B cell (primary cell): ENCODE measurements at regions not wholly inside any gene's neighbourhood (a gene's known extent, or its start where the extent isn't known, plus 50 kb on each side); places are given as distances from the start of the nearest gene placed in this dataset.

ENCODE experiments used
- ATAC-seq: fragments of 200-7000 bp; cut with Tn5 transposase; one replicate; pipeline ENCODE4 v1.10.0; 2021; ENCODE audit warnings: low read depth, mild to moderate bottlenecking, moderate number of reproducible peaks, moderate library complexity
- CTCF ChIA-PET: fragments of 350-600 bp; sonication (Branson Sonifier 250); formaldehyde crosslinking; loops from one replicate; lab custom pipeline; 2021; ENCODE audit warnings: antibody characterized with exemption, inconsistent platforms; lab: Charles Lee
- POLR2A ChIA-PET: fragments of 350-600 bp; sonication (Branson Sonifier 250); formaldehyde crosslinking; loops from one replicate; lab custom pipeline; 2021; ENCODE audit warnings: antibody characterized with exemption; lab: Charles Lee
- DNase-seq: peaks from one replicate; pipeline ENCODE4 v3.0.0; 2013
- H2AFZ ChIP-seq: 2 replicates; pipeline ENCODE4 v1.6.1; 2012; ENCODE audit warnings: mild to moderate bottlenecking, low read depth, low read length; ENCODE audit not compliant: insufficient read depth, poor library complexity, severe bottlenecking
- H3K27ac ChIP-seq, 2 donors: 1 replicate in 1 of 2; 2 replicates in 1 of 2; pipeline ENCODE4 v1.5.1; 2012 to 2013; ENCODE audit warnings: low read length in 2 of 2, mild to moderate bottlenecking in 2 of 2, moderate library complexity in 1 of 2
- H3K27me3 ChIP-seq, 4 experiments: fragments of 200-600 bp in 1 of 4; sonication (generic) in 1 of 4; replicated peaks in 1 of 4; 1 replicate in 2 of 4; 2 replicates in 2 of 4; pipeline versions ENCODE4 v1.6.1 to v1.7.0; 2013 to 2016; ENCODE audit warnings: low read length in 3 of 4, mild to moderate bottlenecking in 2 of 4, mixed read lengths in 1 of 4, moderate library complexity in 1 of 4; ENCODE audit not compliant: insufficient read depth in 4 of 4, control insufficient read depth in 3 of 4; ENCODE audit errors: control extremely low read depth in 1 of 4
- H3K36me3 ChIP-seq, 2 experiments: replicated peaks in 1 of 2; 1 replicate in 1 of 2; 2 replicates in 1 of 2; pipeline versions ENCODE4 v1.6.1 to v1.7.1; 2013; ENCODE audit warnings: low read length in 1 of 2; ENCODE audit not compliant: insufficient read depth in 2 of 2, control insufficient read depth in 1 of 2; ENCODE audit errors: control extremely low read depth in 1 of 2, extremely low read depth in 1 of 2
- H3K4me1 ChIP-seq, 2 donors: fragments of 200-600 bp in 1 of 2; sonication (generic) in 1 of 2; 1 replicate in 1 of 2; 2 replicates in 1 of 2; pipeline versions ENCODE4 v1.5.1 to v1.6.1; 2013 to 2017; ENCODE audit warnings: low read length in 2 of 2; ENCODE audit not compliant: control insufficient read depth in 2 of 2, insufficient read depth in 2 of 2
- H3K4me2 ChIP-seq: replicated peaks from 2 replicates; pipeline ENCODE3; 2012; ENCODE audit warnings: mild to moderate bottlenecking, low read depth, low read length; ENCODE audit not compliant: poor library complexity, severe bottlenecking
- H3K4me3 ChIP-seq, 5 experiments: fragments of 200-600 bp in 1 of 5; sonication (generic) in 1 of 5; 1 replicate in 3 of 5; 2 replicates in 2 of 5; pipeline versions ENCODE4 v1.5.1 to v1.7.0; 2011 to 2016; ENCODE audit warnings: low read length in 4 of 5, mild to moderate bottlenecking in 4 of 5, low read depth in 2 of 5, control low read depth in 1 of 5, moderate library complexity in 1 of 5; ENCODE audit not compliant: insufficient read depth in 1 of 5; ENCODE audit errors: control extremely low read depth in 1 of 5, extremely low read depth in 1 of 5
- H3K79me2 ChIP-seq: fragments of 200-600 bp; sonication (generic); one replicate; pipeline ENCODE4 v1.6.0; 2016; ENCODE audit warnings: low read length; ENCODE audit not compliant: control insufficient read depth, insufficient read depth
- H3K9ac ChIP-seq: fragments of 200-600 bp; sonication (generic); 2 replicates; pipeline ENCODE4 v1.6.1; 2017; ENCODE audit warnings: mild to moderate bottlenecking, low read length, moderate library complexity
- H3K9me3 ChIP-seq, 3 donors: one replicate each; pipeline versions ENCODE4 v1.6.1 to v1.7.1; 2013; ENCODE audit warnings: low read length in 2 of 3; ENCODE audit not compliant: control insufficient read depth in 2 of 3, insufficient read depth in 1 of 3; ENCODE audit errors: control extremely low read depth in 1 of 3
- H4K20me1 ChIP-seq: 2 replicates; pipeline ENCODE4 v1.6.0; 2012; ENCODE audit warnings: mild to moderate bottlenecking, low read length; ENCODE audit not compliant: insufficient read depth, control insufficient read depth, poor library complexity, severe bottlenecking
- H3K27ac Mint-ChIP-seq: one replicate; pipeline ENCODE4 v1.8.0; 2021; ENCODE audit warnings: mixed read lengths
- H3K27me3 Mint-ChIP-seq: one replicate; pipeline ENCODE4 v1.8.0; 2021; ENCODE audit warnings: mixed read lengths
- H3K4me1 Mint-ChIP-seq: one replicate; pipeline ENCODE4 v1.8.0; 2021; ENCODE audit warnings: mixed read lengths
- H3K4me3 Mint-ChIP-seq: one replicate; pipeline ENCODE4 v1.8.0; 2021; ENCODE audit warnings: mixed read lengths
- H3K9me3 Mint-ChIP-seq: one replicate; pipeline ENCODE4 v1.8.0; 2022; ENCODE audit warnings: mixed read lengths; ENCODE audit not compliant: insufficient read depth
- EZH2 ChIP-seq: IDR thresholded peaks from 2 replicates; pipeline ENCODE4 v1.6.1; 2012; ENCODE audit warnings: borderline replicate concordance, low read depth, mild to moderate bottlenecking, moderate library complexity, low read length; ENCODE audit not compliant: insufficient read depth, poor library complexity, severe bottlenecking
- WGBS: methylation state at CpG from one replicate; pipeline ENCODE4 v1.1.5; 2013; ENCODE audit warnings: missing lambda C conversion rate; ENCODE audit not compliant: insufficient coverage; 5-methylcytosine and 5-hydroxymethylcytosine counted together
- intact Hi-C: fragments of 100-400 bp; cut with micrococcal nuclease; formaldehyde crosslinking; loops from one replicate; pipeline ENCODE4 v1.10.0; 2022
- TF ChIP-seq, protein P1 (sequence below): fragments of 200-600 bp; IDR thresholded peaks from one replicate; pipeline ENCODE4 v1.8.0; 2022; ENCODE audit warnings: antibody characterized with exemption, mild to moderate bottlenecking

DNA sequence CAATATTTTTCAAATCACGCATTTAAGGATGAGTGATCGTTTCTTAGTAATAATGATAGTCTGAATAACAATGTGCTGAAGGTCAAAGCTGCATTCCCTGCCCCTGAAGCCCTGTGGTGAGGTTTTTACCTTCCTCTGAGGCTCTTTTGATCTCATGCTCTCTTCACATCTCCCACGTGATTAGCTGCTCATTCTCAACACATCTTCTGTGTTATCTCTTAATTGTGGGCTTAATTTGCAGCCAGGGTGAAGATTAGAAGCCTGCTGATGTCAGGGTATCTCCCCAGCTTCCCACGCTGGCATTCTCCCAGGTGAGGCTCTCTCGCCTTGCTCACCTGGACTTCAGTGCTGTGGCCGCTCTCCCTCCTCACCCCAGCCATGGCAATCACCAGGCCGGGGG is 109.7 kb upstream of the FOXQ1 start:
- TF ChIP-seq, protein P1, sequence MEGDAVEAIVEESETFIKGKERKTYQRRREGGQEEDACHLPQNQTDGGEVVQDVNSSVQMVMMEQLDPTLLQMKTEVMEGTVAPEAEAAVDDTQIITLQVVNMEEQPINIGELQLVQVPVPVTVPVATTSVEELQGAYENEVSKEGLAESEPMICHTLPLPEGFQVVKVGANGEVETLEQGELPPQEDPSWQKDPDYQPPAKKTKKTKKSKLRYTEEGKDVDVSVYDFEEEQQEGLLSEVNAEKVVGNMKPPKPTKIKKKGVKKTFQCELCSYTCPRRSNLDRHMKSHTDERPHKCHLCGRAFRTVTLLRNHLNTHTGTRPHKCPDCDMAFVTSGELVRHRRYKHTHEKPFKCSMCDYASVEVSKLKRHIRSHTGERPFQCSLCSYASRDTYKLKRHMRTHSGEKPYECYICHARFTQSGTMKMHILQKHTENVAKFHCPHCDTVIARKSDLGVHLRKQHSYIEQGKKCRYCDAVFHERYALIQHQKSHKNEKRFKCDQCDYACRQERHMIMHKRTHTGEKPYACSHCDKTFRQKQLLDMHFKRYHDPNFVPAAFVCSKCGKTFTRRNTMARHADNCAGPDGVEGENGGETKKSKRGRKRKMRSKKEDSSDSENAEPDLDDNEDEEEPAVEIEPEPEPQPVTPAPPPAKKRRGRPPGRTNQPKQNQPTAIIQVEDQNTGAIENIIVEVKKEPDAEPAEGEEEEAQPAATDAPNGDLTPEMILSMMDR = no peak
- TF ChIP-seq EZH2 = no peak
- Histone ChIP-seq H3K36me3 (no peaks in the 10 kb centered on the region), H3K9ac (no peak overlapping the region), H3K4me1 (no peaks in the 10 kb centered on the region), H3K9me3 (no peaks in the 10 kb centered on the region), H3K79me2 (no peaks in the 10 kb centered on the region), H3K27me3 (peaks cover 0 to 4% (median 0%) of the 10 kb centered on the region in 4 experiments), H3K4me3 (no peak overlapping the region), H3K4me2 (no peak overlapping the region), H2AFZ (no peak overlapping the region), H3K27ac (no peak overlapping the region), H4K20me1 (no peaks in the 10 kb centered on the region)
- Mint-ChIP-seq H3K4me1 (no peaks in the 10 kb centered on the region), H3K9me3 (no peaks in the 10 kb centered on the region), H3K27ac (no peak overlapping the region), H3K4me3 (no peak overlapping the region), H3K27me3 (peaks cover 14% of the 10 kb centered on the region)
- intact Hi-C loops = no loop called here
- POLR2A ChIA-PET = no interaction called here
- CTCF ChIA-PET = no interaction called here
- DNase-seq = no peak
- ATAC-seq = no peak
- 77% methylated on average over 4 of the region's 7 CpGs for WGBS

GRCh38 chr6:1201547-1202200 is 110.2 kb upstream of the FOXQ1 start:
- Histone ChIP-seq H3K27ac (no peak overlapping the region), H3K4me3 (no peak overlapping the region), H3K9me3 (no peaks in the 10 kb centered on the region), H3K4me1 (no peaks in the 10 kb centered on the region), H4K20me1 (no peaks in the 10 kb centered on the region), H3K4me2 (no peak overlapping the region), H3K79me2 (no peaks in the 10 kb centered on the region), H3K36me3 (no peaks in the 10 kb centered on the region), H3K27me3 (peaks cover 0 to 4% (median 0%) of the 10 kb centered on the region in 4 experiments), H2AFZ (no peak overlapping the region), H3K9ac (no peak overlapping the region)
- WGBS = 82% methylated on average over 3 of the region's 9 CpGs
- intact Hi-C loops = no loop called here
- CTCF ChIA-PET = no interaction called here
- POLR2A ChIA-PET = no interaction called here
- no peaks in the 10 kb centered on the region for H3K9me3 Mint-ChIP-seq
- H3K27ac Mint-ChIP-seq = no peak overlapping the region
- no peak overlapping the region for H3K4me3 Mint-ChIP-seq
- H3K27me3 Mint-ChIP-seq = peaks cover 13% of the 10 kb centered on the region
- H3K4me1 Mint-ChIP-seq = no peaks in the 10 kb centered on the region
- no peak for DNase-seq
- TF ChIP-seq, protein P1 = no peak
- no peak for TF ChIP-seq EZH2
- no peak for ATAC-seq
